ENCODE measurements at regions not wholly inside any gene's neighbourhood (a gene's known extent, or its start where the extent isn't known, plus 50 kb on each side); places are given as distances from the start of the nearest gene placed in this dataset.
A peak's percentile ranks its signal among the peaks of the same experiment; 100 is the strongest.
"Not testable (repeated sequence)": the region's sequence is repeated elsewhere in the genome, so short reads cannot be mapped to it uniquely, and the experiment has no call there.

GRCh38 chr15:55126111-55126510, 70.6 kb downstream of the RSL24D1 start:
- no peak for DNase-seq

- DNase-seq = peak; percentile 47
Measured at GRCh38 chr15:55124616-55125015, 72.1 kb downstream of the RSL24D1 start.

- no peak for DNase-seq
Measured at GRCh38 chr15:55118344-55118870, 78.3 kb downstream of the RSL24D1 start.

- DNase-seq = no peak
Measured at GRCh38 chr15:55116636-55117035, 80.1 kb downstream of the RSL24D1 start.

GRCh38 chr15:55113736-55114135, 83.0 kb downstream of the RSL24D1 start:
- no peak for DNase-seq

GRCh38 chr15:55112706-55113105, 84.0 kb downstream of the RSL24D1 start:
- no peak for DNase-seq

GRCh38 chr15:55110446-55110845, 86.3 kb downstream of the RSL24D1 start:
- DNase-seq = no peak

GRCh38 chr15:55108858-55109518, 87.8 kb downstream of the RSL24D1 start:
- DNase-seq = no peak

- no peak for DNase-seq
Measured at GRCh38 chr15:55108448-55108847, 88.3 kb downstream of the RSL24D1 start.

- no peak for DNase-seq
Measured at GRCh38 chr15:55106155-55106554, 90.6 kb downstream of the RSL24D1 start.

- DNase-seq = no peak
Measured at GRCh38 chr15:55094136-55094535, 102.6 kb downstream of the RSL24D1 start.

GRCh38 chr15:55088207-55088606, 108.5 kb downstream of the RSL24D1 start:
- DNase-seq = no peak

- no peak for DNase-seq
Measured at GRCh38 chr15:55084673-55085072, 112.1 kb downstream of the RSL24D1 start.

GRCh38 chr15:55084216-55084615, 112.5 kb downstream of the RSL24D1 start:
- no peak for DNase-seq

- DNase-seq = not testable (repeated sequence)
Measured at GRCh38 chr15:55077052-55077451, 119.7 kb downstream of the RSL24D1 start.

GRCh38 chr15:55074431-55074830, 122.3 kb downstream of the RSL24D1 start:
- DNase-seq = no peak

GRCh38 chr15:55063970-55064369, 132.8 kb downstream of the RSL24D1 start:
- DNase-seq = not testable (repeated sequence)

GRCh38 chr15:55060836-55061235, 135.9 kb downstream of the RSL24D1 start:
- DNase-seq = no peak

GRCh38 chr15:55056500-55056899, 140.2 kb downstream of the RSL24D1 start:
- no peak for DNase-seq

- no peak for DNase-seq
Measured at GRCh38 chr15:55044162-55044561, 152.6 kb downstream of the RSL24D1 start.

- DNase-seq = no peak
Measured at GRCh38 chr15:55037071-55037470, 159.7 kb downstream of the RSL24D1 start.

GRCh38 chr15:55035749-55036148, 161.0 kb downstream of the RSL24D1 start:
- DNase-seq = no peak

GRCh38 chr15:55033574-55033973, 163.2 kb downstream of the RSL24D1 start:
- DNase-seq = no peak

- no peak for DNase-seq
Measured at GRCh38 chr15:55031727-55032126, 165.0 kb downstream of the RSL24D1 start.

GRCh38 chr15:55026381-55026780, 170.4 kb downstream of the RSL24D1 start:
- DNase-seq = no peak

All from skin of body (tissue), 1 donor.